GM19043 (cell line): ENCODE measurements at regions not wholly inside any gene's neighbourhood (a gene's known extent, or its start where the extent isn't known, plus 50 kb on each side); places are given as distances from the start of the nearest gene placed in this dataset.
"Not testable (repeated sequence)": the region's sequence is repeated elsewhere in the genome, so short reads cannot be mapped to it uniquely, and the experiment has no call there.

ENCODE experiments used
- ATAC-seq: cut with Tn5 transposase; IDR thresholded peaks from one replicate; pipeline ENCODE4 v1.9.1; 2021; ENCODE audit warnings: low read depth; ENCODE audit not compliant: unreplicated experiment

- ATAC-seq, result no peak
These were observed 105.4 kb downstream of the TTC8 start for GRCh38 chr14:88929656-88930436.

- ATAC-seq, result no peak
These were observed 107.1 kb downstream of the TTC8 start for GRCh38 chr14:88931321-88932110.

GRCh38 chr14:88933191-88933590, 108.7 kb downstream of the TTC8 start:
- no peak for ATAC-seq

- no peak for ATAC-seq
These were observed 109.9 kb downstream of the TTC8 start for GRCh38 chr14:88934351-88934806.

- ATAC-seq, result no peak
These were observed 110.6 kb downstream of the TTC8 start for GRCh38 chr14:88935083-88935482.

- ATAC-seq, result no peak
These were observed 113.3 kb downstream of the TTC8 start for GRCh38 chr14:88937706-88938105.

GRCh38 chr14:88940671-88941070, 116.2 kb downstream of the TTC8 start:
- ATAC-seq, result no peak

- ATAC-seq, result no peak
These were observed 117.0 kb downstream of the TTC8 start for GRCh38 chr14:88941414-88941813.

GRCh38 chr14:88947646-88948598, 123.5 kb downstream of the TTC8 start:
- ATAC-seq, result no peak

- ATAC-seq, result no peak
These were observed 125.6 kb downstream of the TTC8 start for GRCh38 chr14:88950069-88950468.

GRCh38 chr14:88951370-88951769, 126.9 kb downstream of the TTC8 start:
- no peak for ATAC-seq

- ATAC-seq, result no peak
These were observed 128.4 kb downstream of the TTC8 start for GRCh38 chr14:88952901-88953300.

- no peak for ATAC-seq
These were observed 131.0 kb downstream of the TTC8 start for GRCh38 chr14:88955455-88955854.

- ATAC-seq, result no peak
These were observed 136.0 kb downstream of the TTC8 start for GRCh38 chr14:88960496-88960895.

- no peak for ATAC-seq
These were observed 136.8 kb downstream of the TTC8 start for GRCh38 chr14:88961214-88961613.

- ATAC-seq, result no peak
These were observed 137.9 kb downstream of the TTC8 start for GRCh38 chr14:88962356-88962755.

- ATAC-seq, result no peak
These were observed 142.8 kb downstream of the TTC8 start for GRCh38 chr14:88967299-88967698.

- ATAC-seq, result no peak
These were observed 150.8 kb downstream of the TTC8 start for GRCh38 chr14:88975043-88975830.

- no peak for ATAC-seq
These were observed 151.5 kb downstream of the TTC8 start for GRCh38 chr14:88975926-88976325.

GRCh38 chr14:88980907-88981306, 156.5 kb downstream of the TTC8 start:
- not testable (repeated sequence) for ATAC-seq
